ENCODE measurements at regions not wholly inside any gene's neighbourhood (a gene's known extent, or its start where the extent isn't known, plus 50 kb on each side); places are given as distances from the start of the nearest gene placed in this dataset.

DNA sequence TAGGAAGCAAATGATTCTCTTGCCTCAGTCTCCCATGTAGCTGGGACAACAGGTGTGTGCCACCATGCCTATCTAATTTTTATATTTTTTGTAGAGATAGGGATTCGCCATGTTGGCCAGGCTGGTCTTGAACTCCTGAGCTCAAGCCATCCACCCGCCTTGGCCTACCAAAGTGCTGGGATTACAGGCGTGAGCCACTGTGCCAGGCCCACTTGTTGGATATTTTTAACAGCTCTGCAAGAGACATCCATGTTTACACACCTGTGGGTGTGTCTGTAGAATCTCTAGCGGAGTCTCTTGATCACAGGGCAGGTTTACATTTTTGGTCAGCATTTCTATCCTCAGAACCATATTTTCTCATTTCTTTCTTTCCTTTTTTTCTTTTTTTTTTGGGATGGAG, 53.1 kb upstream of the ZFP64 start:
- TF ChIP-seq, protein P1, sequence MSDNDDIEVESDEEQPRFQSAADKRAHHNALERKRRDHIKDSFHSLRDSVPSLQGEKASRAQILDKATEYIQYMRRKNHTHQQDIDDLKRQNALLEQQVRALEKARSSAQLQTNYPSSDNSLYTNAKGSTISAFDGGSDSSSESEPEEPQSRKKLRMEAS (IDR thresholded peaks at IDR 0.05): no peak
- TF ChIP-seq TAF1 (IDR thresholded peaks at IDR 0.05; ENCODE audit: low read depth): no peak
- no peak for TF ChIP-seq NFIC (IDR thresholded peaks at IDR 0.05)
- no peak for TF ChIP-seq TEAD4 (IDR thresholded peaks at IDR 0.05)
- no peak for TF ChIP-seq YY1 (IDR thresholded peaks at IDR 0.05; ENCODE audit: low read depth)
- no peak for TF ChIP-seq ZBTB7A (IDR thresholded peaks at IDR 0.05; ENCODE audit: low read depth)
- TF ChIP-seq, protein P2, sequence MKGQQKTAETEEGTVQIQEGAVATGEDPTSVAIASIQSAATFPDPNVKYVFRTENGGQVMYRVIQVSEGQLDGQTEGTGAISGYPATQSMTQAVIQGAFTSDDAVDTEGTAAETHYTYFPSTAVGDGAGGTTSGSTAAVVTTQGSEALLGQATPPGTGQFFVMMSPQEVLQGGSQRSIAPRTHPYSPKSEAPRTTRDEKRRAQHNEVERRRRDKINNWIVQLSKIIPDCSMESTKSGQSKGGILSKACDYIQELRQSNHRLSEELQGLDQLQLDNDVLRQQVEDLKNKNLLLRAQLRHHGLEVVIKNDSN (IDR thresholded peaks at IDR 0.05): no peak
- no peak for TF ChIP-seq EGR1 (IDR thresholded peaks at IDR 0.05)
- no peak for TF ChIP-seq CEBPB (IDR thresholded peaks at IDR 0.05)

- TF ChIP-seq RAD21 (IDR thresholded peaks at IDR 0.05; ENCODE audit: low read depth): peak; percentile 33; the same call in 1 of the 2 replicates
- TF ChIP-seq NFIC (IDR thresholded peaks at IDR 0.05): no peak
Measured at GRCh38 chr20:52242237-52243230, 51.0 kb upstream of the ZFP64 start.
